SU-DHL-6 (cell line): ENCODE measurements at regions not wholly inside any gene's neighbourhood (a gene's known extent, or its start where the extent isn't known, plus 50 kb on each side); places are given as distances from the start of the nearest gene placed in this dataset.

Experiments used
- H2AFZ ChIP-seq: fragments of 200-600 bp; sonication (generic); 2 replicates; pipeline ENCODE4 v1.6.1; 2014; ENCODE audit warnings: low read depth, mild to moderate bottlenecking, moderate library complexity, mixed read lengths, antibody characterized with exemption, low read length; ENCODE audit not compliant: severe bottlenecking
- H3F3A ChIP-seq: fragments of 200-600 bp; shearing (Covaris generic); 2 replicates; pipeline ENCODE4 v1.6.0; 2016; ENCODE audit warnings: antibody characterized with exemption, mild to moderate bottlenecking; ENCODE audit not compliant: insufficient read depth
- H3K27ac ChIP-seq: fragments of 200-600 bp; sonication (generic); 2 replicates; pipeline ENCODE4 v1.5.1; 2016; ENCODE audit warnings: low read depth, mild to moderate bottlenecking, low read length, moderate library complexity, mixed read lengths
- H3K27me3 ChIP-seq: fragments of 200-600 bp; sonication (generic), shearing (Covaris generic); 2 replicates; pipeline ENCODE4 v1.6.0; 2014; ENCODE audit warnings: mild to moderate bottlenecking, low read length
- H3K36me3 ChIP-seq: fragments of 200-600 bp; sonication (generic); 2 replicates; pipeline ENCODE4 v1.6.1; 2014; ENCODE audit warnings: mild to moderate bottlenecking, low read length, mixed read lengths
- H3K4me2 ChIP-seq: fragments of 300-600, 200-600 bp; shearing (Covaris generic), sonication (generic); 2 replicates; pipeline ENCODE4 v1.6.0; 2014; ENCODE audit warnings: low read length, low read depth, mild to moderate bottlenecking; ENCODE audit not compliant: poor library complexity, severe bottlenecking
- H3K4me3 ChIP-seq: fragments of 200-600 bp; sonication (generic); 2 replicates; pipeline ENCODE4 v1.5.1; 2014; ENCODE audit warnings: antibody characterized with exemption, low read length, mild to moderate bottlenecking, mixed read lengths; ENCODE audit not compliant: insufficient read depth, poor library complexity, severe bottlenecking
- H3K79me2 ChIP-seq: fragments of 200-600 bp; sonication (generic); 2 replicates; pipeline ENCODE4 v1.6.1; 2014; ENCODE audit warnings: mild to moderate bottlenecking, low read length, moderate library complexity; ENCODE audit not compliant: insufficient read depth
- H3K9ac ChIP-seq: fragments of 200-600 bp; sonication (generic); 2 replicates; pipeline ENCODE4 v1.7.0; 2014; ENCODE audit warnings: mild to moderate bottlenecking, low read length
- H3K9me2 ChIP-seq: fragments of 200-600 bp; sonication (generic); replicated peaks from 2 replicates; pipeline ENCODE4 v1.6.1; 2014; ENCODE audit warnings: low read length; ENCODE audit not compliant: insufficient read depth
- H3K9me3 ChIP-seq: fragments of 200-600 bp; sonication (generic); 2 replicates; pipeline ENCODE4 v1.6.1; 2014; ENCODE audit warnings: low read length, mixed read lengths; ENCODE audit not compliant: insufficient read depth
- H4K20me1 ChIP-seq: fragments of 200-600 bp; sonication (generic); 2 replicates; pipeline ENCODE4 v1.6.1; 2014; ENCODE audit warnings: low read depth, mild to moderate bottlenecking, antibody characterized with exemption, low read length, moderate library complexity, mixed read lengths
- EZH2phosphoT487 ChIP-seq: fragments of 200-600 bp; sonication (generic), shearing (Covaris generic); conservative IDR thresholded peaks from 2 replicates; pipeline ENCODE4 v1.6.1; 2018; ENCODE audit warnings: mild to moderate bottlenecking, antibody characterized with exemption, low read length, moderate library complexity, mixed read lengths
- TF ChIP-seq, protein P1 (sequence below): fragments of 200-600 bp; sonication (generic); IDR thresholded peaks from one replicate; pipeline ENCODE4 v1.5.1; 2017; ENCODE audit warnings: antibody characterized with exemption, mild to moderate bottlenecking, low read length, moderate library complexity; ENCODE audit not compliant: insufficient read depth, poor library complexity, severe bottlenecking

GRCh38 chr3:26049951-26050350 is 260.1 kb downstream of the OXSM start:
- TF ChIP-seq EZH2phosphoT487 = no peak
- TF ChIP-seq, protein P1, sequence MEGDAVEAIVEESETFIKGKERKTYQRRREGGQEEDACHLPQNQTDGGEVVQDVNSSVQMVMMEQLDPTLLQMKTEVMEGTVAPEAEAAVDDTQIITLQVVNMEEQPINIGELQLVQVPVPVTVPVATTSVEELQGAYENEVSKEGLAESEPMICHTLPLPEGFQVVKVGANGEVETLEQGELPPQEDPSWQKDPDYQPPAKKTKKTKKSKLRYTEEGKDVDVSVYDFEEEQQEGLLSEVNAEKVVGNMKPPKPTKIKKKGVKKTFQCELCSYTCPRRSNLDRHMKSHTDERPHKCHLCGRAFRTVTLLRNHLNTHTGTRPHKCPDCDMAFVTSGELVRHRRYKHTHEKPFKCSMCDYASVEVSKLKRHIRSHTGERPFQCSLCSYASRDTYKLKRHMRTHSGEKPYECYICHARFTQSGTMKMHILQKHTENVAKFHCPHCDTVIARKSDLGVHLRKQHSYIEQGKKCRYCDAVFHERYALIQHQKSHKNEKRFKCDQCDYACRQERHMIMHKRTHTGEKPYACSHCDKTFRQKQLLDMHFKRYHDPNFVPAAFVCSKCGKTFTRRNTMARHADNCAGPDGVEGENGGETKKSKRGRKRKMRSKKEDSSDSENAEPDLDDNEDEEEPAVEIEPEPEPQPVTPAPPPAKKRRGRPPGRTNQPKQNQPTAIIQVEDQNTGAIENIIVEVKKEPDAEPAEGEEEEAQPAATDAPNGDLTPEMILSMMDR = no peak
- Histone ChIP-seq H2AFZ (no peak overlapping the region), H3K9me3 (no peaks in the 10 kb centered on the region), H3K27ac (no peak overlapping the region), H3K9ac (no peak overlapping the region), H3K79me2 (no peaks in the 10 kb centered on the region), H3F3A (no peaks in the 10 kb centered on the region), H3K4me2 (no peak overlapping the region), H4K20me1 (no peaks in the 10 kb centered on the region), H3K9me2 (no peaks in the 10 kb centered on the region), H3K27me3 (no peaks in the 10 kb centered on the region), H3K4me3 (no peak overlapping the region), H3K36me3 (no peaks in the 10 kb centered on the region)

GRCh38 chr3:26050776-26051175 is 260.9 kb downstream of the OXSM start:
- H3K27ac ChIP-seq = no peak overlapping the region
- H3K27me3 ChIP-seq = no peaks in the 10 kb centered on the region
- no peaks in the 10 kb centered on the region for H4K20me1 ChIP-seq
- H3K9ac ChIP-seq = no peak overlapping the region
- no peak overlapping the region for H3K4me3 ChIP-seq
- no peaks in the 10 kb centered on the region for H3F3A ChIP-seq
- TF ChIP-seq, protein P1 = no peak
- TF ChIP-seq EZH2phosphoT487 = no peak
- no peaks in the 10 kb centered on the region for H3K36me3 ChIP-seq
- no peaks in the 10 kb centered on the region for H3K79me2 ChIP-seq
- no peak overlapping the region for H3K4me2 ChIP-seq
- H3K9me2 ChIP-seq = no peaks in the 10 kb centered on the region
- H3K9me3 ChIP-seq = no peaks in the 10 kb centered on the region
- no peak overlapping the region for H2AFZ ChIP-seq

DNA sequence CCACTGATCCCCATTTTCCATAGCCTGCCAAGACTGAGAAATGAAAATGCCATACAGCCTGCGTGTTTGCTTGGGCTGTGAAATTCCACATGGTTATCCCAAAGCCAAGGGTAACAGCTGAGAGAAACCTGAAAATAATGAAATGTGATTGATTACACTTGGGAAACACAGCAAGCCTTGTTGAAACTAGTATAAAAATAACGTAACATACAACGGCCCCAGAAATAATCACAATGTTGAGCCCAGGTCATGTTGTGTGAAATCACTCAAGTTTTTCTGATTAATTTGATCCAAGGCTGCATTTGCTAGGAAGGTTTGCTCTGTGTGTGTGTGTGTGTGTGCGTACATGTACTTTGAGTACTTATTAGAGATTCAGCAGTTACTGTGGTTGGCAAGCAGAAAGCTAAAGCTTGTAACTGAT is 269.0 kb downstream of the OXSM start:
- Histone ChIP-seq H3K27me3 (no peaks in the 10 kb centered on the region), H2AFZ (no peak overlapping the region), H3K4me2 (no peak overlapping the region), H3K36me3 (no peaks in the 10 kb centered on the region), H3K4me3 (no peak overlapping the region), H3K27ac (no peak overlapping the region), H3K9me3 (no peaks in the 10 kb centered on the region), H3F3A (no peaks in the 10 kb centered on the region), H3K9me2 (no peaks in the 10 kb centered on the region), H4K20me1 (no peaks in the 10 kb centered on the region), H3K9ac (no peak overlapping the region), H3K79me2 (no peaks in the 10 kb centered on the region)
- TF ChIP-seq EZH2phosphoT487 = no peak
- TF ChIP-seq, protein P1 = no peak
